GM12878 (cell line): ENCODE measurements at regions not wholly inside any gene's neighbourhood (a gene's known extent, or its start where the extent isn't known, plus 50 kb on each side); places are given as distances from the start of the nearest gene placed in this dataset.

Experiments
- ATAC-seq: fragments of 200-7000 bp; cut with Tn5 transposase; 3 replicates; pipeline ENCODE4 v1.9.1; 2020; ENCODE audit warnings: mild to moderate bottlenecking, moderate library complexity
- BruUV-seq: library from RNA; stranded (reverse); fragments of 400-500 nt; replicated peaks from 2 replicates; lab custom pipeline; 2021; lab: Mats Ljungman, UMichigan
- CTCF ChIA-PET: fragments of 300-600 bp; sonication (Branson Sonifier 250); formaldehyde crosslinking; extraction: SDS; loops from one replicate; lab custom pipeline; 2021; ENCODE audit warnings: inconsistent platforms; lab: Yijun Ruan, JAX
- POLR2A ChIA-PET: fragments of 350-600 bp; formaldehyde crosslinking; extraction: SDS; loops from one replicate; lab custom pipeline; 2021; ENCODE audit warnings: inconsistent platforms; lab: Charles Lee
- RAD21 ChIA-PET: fragments of 300-600 bp; sonication (Branson Sonifier 250); formaldehyde crosslinking; loops from one replicate; lab custom pipeline; 2023; ENCODE audit warnings: antibody characterized with exemption; ENCODE audit not compliant: unreplicated experiment; lab: Charles Lee
- SMC1A ChIA-PET: fragments of 300-600 bp; sonication (Branson Sonifier 250); formaldehyde crosslinking; loops from one replicate; lab custom pipeline; 2023; ENCODE audit not compliant: unreplicated experiment, uncharacterized antibody; lab: Charles Lee
- DNase-seq: peaks from one replicate; pipeline ENCODE4 v3.0.0-alpha.2; 2011; ENCODE audit warnings: low read depth, low spot score
- FAIRE-seq: peaks from 3 replicates; lab custom pipeline; 2011; peaks lifted over from hg19 to GRCh38; lab: Jason Lieb, UNC
- H2AFZ ChIP-seq: 2 replicates; pipeline ENCODE4 v1.6.0; 2011; ENCODE audit warnings: low read depth, low read length, control low read depth; ENCODE audit not compliant: control insufficient read depth
- H3K27ac ChIP-seq: 2 replicates; pipeline ENCODE4 v1.5.1; 2011; ENCODE audit warnings: control low read depth; ENCODE audit not compliant: control insufficient read depth, insufficient read depth
- H3K27me3 ChIP-seq, 2 experiments: replicated peaks in 1 of 2; 2 replicates each; pipeline versions ENCODE4 v1.6.0 to v1.6.1; 2011; ENCODE audit warnings: low read length in 1 of 2; ENCODE audit not compliant: control insufficient read depth in 2 of 2, insufficient read depth in 2 of 2
- H3K36me3 ChIP-seq, 2 experiments: 2 replicates each; pipeline ENCODE4 v1.5.1; 2011; ENCODE audit warnings: low read length in 1 of 2; ENCODE audit not compliant: control insufficient read depth in 2 of 2, insufficient read depth in 2 of 2
- H3K4me1 ChIP-seq: 2 replicates; pipeline ENCODE4 v1.6.1; 2011; ENCODE audit warnings: mild to moderate bottlenecking, low read length, moderate library complexity, mixed read lengths; ENCODE audit not compliant: control insufficient read depth, insufficient read depth
- H3K4me2 ChIP-seq: 2 replicates; pipeline ENCODE4 v1.6.0; 2011; ENCODE audit warnings: control low read depth; ENCODE audit not compliant: control insufficient read depth, insufficient read depth
- H3K4me3 ChIP-seq: fragments of 200-600 bp; sonication (generic); 2 replicates; pipeline ENCODE4 v1.5.1; 2016
- H3K79me2 ChIP-seq: 2 replicates; pipeline ENCODE4 v1.6.0; 2011; ENCODE audit warnings: low read length; ENCODE audit not compliant: control insufficient read depth, insufficient read depth
- H3K9ac ChIP-seq: 2 replicates; pipeline ENCODE4 v1.8.0; 2011; ENCODE audit warnings: low read length, control low read depth, mixed read lengths; ENCODE audit not compliant: control insufficient read depth, insufficient read depth
- H3K9me3 ChIP-seq: replicated peaks from 3 replicates; pipeline ENCODE4 v1.5.1; 2011; ENCODE audit warnings: mild to moderate bottlenecking, low read length; ENCODE audit not compliant: control insufficient read depth, insufficient read depth
- H4K20me1 ChIP-seq: 2 replicates; pipeline ENCODE4 v1.6.0; 2011; ENCODE audit not compliant: control insufficient read depth, insufficient read depth
- FOXM1 ChIP-seq: IDR thresholded peaks from 2 replicates; pipeline ENCODE4 v1.6.1; 2012; ENCODE audit warnings: low read depth, mild to moderate bottlenecking, inconsistent platforms, low read length, moderate library complexity
- WGBS: methylation state at CpG from one replicate; pipeline ENCODE4 v1.1.6; 2016; ENCODE audit warnings: low lambda C conversion rate; ENCODE audit not compliant: insufficient replicate concordance, insufficient coverage; ENCODE audit errors: missing lambda C conversion rate; 5-methylcytosine and 5-hydroxymethylcytosine counted together
- in situ Hi-C: fragments of 300-500 bp; cut with MboI; formaldehyde crosslinking; loops from 9 replicates; pipeline ENCODE4 v1.14.3; 2018; ENCODE audit warnings: mixed read lengths
- intact Hi-C: fragments of 100-400 bp; cut with micrococcal nuclease; formaldehyde crosslinking; loops from one replicate; pipeline ENCODE4 v1.14.2; 2022; ENCODE audit not compliant: unreplicated experiment
- TF ChIP-seq, protein P1 (sequence below): fragments of 450-650 bp; IDR thresholded peaks from 2 replicates; pipeline ENCODE4 v1.6.1; 2014; ENCODE audit warnings: mild to moderate bottlenecking
- TF ChIP-seq, protein P2 (sequence below): IDR thresholded peaks from 2 replicates; pipeline ENCODE4 v1.6.1; 2012; ENCODE audit warnings: improper control_type of control experiment, low read depth, low read length; ENCODE audit not compliant: insufficient replicate concordance

DNA sequence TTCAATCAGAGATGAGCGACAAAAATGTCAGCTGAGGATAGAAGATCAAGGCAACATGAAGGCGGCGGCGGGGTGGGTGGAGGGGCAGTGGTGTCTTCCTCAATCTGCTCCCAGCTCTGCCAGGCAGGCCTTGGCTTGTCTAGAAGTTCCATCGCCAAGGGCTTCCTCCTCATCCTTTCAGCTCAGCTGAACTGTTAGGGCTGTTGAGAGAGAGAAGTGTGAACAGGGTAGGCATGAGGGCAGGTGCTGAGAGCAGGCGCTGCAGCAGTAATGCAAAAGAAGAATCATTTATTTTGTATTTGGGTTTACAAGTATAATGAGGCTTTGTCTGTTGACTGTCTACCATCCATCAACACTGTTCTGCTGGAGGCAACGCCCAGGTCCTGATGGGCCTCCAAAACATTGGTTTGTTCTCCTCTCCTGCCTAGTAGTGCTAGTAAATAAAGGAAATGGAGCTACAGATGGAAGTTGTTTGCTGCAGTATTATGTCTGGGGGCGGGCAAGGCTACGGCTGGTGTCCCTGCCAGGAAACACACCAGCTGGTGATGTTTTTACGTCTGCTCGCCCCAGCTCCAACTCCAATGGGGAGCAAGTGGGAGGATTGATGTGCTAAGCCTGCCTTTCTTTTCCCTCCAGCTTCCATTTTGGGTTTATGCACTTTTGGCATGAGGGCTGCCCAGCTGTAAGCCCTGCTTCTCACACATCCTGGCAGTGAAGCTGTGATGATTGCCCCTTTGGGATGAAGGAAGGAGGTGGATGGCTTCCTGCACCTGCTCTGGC is 139.4 kb upstream of the BOD1L1 start:
- Histone ChIP-seq H3K4me1 (no peaks in the 10 kb centered on the region), H3K36me3 (no peaks in the 10 kb centered on the region), H4K20me1 (no peaks in the 10 kb centered on the region), H3K27me3 (no peaks in the 10 kb centered on the region), H3K79me2 (no peaks in the 10 kb centered on the region), H3K9me3 (no peaks in the 10 kb centered on the region), H3K4me2 (no peak overlapping the region), H2AFZ (no peak overlapping the region), H3K27ac (no peak overlapping the region), H3K9ac (no peak overlapping the region), H3K4me3 (no peak overlapping the region)
- 28% methylated on average over 11 of the region's 11 CpGs for WGBS
- in situ Hi-C loops (no loop called here), intact Hi-C loops (no loop called here)
- no TSS peak for BruUV-seq
- ChIA-PET CTCF (no interaction called here), SMC1A (no interaction called here), POLR2A (no interaction called here), RAD21 (no interaction called here)
- no peak for FAIRE-seq
- no peak for ATAC-seq
- DNase-seq, result no peak
- no peak for TF ChIP-seq FOXM1
- TF ChIP-seq, protein P1, sequence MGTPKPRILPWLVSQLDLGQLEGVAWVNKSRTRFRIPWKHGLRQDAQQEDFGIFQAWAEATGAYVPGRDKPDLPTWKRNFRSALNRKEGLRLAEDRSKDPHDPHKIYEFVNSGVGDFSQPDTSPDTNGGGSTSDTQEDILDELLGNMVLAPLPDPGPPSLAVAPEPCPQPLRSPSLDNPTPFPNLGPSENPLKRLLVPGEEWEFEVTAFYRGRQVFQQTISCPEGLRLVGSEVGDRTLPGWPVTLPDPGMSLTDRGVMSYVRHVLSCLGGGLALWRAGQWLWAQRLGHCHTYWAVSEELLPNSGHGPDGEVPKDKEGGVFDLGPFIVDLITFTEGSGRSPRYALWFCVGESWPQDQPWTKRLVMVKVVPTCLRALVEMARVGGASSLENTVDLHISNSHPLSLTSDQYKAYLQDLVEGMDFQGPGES, result no peak
- TF ChIP-seq, protein P2, sequence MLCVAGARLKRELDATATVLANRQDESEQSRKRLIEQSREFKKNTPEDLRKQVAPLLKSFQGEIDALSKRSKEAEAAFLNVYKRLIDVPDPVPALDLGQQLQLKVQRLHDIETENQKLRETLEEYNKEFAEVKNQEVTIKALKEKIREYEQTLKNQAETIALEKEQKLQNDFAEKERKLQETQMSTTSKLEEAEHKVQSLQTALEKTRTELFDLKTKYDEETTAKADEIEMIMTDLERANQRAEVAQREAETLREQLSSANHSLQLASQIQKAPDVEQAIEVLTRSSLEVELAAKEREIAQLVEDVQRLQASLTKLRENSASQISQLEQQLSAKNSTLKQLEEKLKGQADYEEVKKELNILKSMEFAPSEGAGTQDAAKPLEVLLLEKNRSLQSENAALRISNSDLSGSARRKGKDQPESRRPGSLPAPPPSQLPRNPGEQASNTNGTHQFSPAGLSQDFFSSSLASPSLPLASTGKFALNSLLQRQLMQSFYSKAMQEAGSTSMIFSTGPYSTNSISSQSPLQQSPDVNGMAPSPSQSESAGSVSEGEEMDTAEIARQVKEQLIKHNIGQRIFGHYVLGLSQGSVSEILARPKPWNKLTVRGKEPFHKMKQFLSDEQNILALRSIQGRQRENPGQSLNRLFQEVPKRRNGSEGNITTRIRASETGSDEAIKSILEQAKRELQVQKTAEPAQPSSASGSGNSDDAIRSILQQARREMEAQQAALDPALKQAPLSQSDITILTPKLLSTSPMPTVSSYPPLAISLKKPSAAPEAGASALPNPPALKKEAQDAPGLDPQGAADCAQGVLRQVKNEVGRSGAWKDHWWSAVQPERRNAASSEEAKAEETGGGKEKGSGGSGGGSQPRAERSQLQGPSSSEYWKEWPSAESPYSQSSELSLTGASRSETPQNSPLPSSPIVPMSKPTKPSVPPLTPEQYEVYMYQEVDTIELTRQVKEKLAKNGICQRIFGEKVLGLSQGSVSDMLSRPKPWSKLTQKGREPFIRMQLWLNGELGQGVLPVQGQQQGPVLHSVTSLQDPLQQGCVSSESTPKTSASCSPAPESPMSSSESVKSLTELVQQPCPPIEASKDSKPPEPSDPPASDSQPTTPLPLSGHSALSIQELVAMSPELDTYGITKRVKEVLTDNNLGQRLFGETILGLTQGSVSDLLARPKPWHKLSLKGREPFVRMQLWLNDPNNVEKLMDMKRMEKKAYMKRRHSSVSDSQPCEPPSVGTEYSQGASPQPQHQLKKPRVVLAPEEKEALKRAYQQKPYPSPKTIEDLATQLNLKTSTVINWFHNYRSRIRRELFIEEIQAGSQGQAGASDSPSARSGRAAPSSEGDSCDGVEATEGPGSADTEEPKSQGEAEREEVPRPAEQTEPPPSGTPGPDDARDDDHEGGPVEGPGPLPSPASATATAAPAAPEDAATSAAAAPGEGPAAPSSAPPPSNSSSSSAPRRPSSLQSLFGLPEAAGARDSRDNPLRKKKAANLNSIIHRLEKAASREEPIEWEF, result no peak
